Activated CD8-positive, alpha-beta memory T cell treated with anti-CD3 and anti-CD28 coated beads, Interleukin-2, amount 50 U/mL, for 24 hours (primary cell): ENCODE measurements at regions not wholly inside any gene's neighbourhood (a gene's known extent, or its start where the extent isn't known, plus 50 kb on each side); places are given as distances from the start of the nearest gene placed in this dataset.
"Not testable (repeated sequence)": the region's sequence is repeated elsewhere in the genome, so short reads cannot be mapped to it uniquely, and the experiment has no call there.

Source experiments
- DNase-seq: peaks from one replicate; pipeline ENCODE4 v3.0.0-alpha.2; 2020; ENCODE audit errors: extremely low read depth

DNA sequence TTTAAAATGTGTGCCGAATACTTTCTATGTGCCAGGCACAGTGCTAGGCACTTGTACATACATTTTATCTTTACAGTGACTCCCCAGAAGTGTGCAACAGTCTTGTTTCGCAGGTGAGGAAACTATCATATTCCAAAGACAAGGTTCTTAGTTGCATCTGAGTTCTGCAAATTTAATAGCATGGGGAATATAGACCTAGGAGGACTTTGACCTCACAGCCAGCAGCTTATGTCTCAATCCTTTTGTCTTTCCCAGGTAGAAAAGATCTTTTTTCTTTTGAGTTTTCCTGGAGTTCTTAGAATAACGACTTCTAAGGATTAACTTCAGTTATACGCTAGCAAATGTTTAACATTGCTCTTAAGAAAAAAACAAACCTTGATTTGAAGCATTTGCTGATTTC lies 482.8 kb upstream of the ZMIZ1 start:
- DNase-seq = no peak

DNA sequence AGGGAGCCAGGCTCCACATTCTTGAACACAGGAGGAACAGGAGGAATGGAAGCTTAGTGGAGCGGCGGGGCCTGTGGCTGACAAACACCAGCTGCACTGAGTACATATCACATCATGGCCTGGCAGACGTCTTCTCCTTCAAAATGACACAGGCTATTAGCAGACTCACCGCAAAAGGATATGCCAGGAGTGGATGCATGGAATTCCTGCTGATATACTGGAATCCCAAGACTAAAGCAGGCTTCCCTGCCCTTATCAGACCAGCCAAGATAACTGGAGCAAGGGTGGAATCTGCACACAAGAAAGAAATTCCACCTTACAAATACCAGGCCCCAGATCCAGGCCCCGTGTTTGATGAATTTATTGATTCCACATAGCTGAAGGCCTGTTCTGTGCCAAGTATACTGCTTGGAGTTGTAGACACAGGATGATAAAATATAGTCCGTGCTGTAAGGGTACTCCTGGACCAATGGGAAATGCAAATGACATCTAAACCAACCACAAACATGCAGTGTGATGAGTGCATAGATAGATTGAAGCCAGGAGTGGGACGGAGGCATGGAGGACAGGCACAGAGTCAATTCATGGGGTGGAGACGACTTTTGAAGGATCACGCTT lies 480.5 kb upstream of the ZMIZ1 start:
- DNase-seq = no peak

DNA sequence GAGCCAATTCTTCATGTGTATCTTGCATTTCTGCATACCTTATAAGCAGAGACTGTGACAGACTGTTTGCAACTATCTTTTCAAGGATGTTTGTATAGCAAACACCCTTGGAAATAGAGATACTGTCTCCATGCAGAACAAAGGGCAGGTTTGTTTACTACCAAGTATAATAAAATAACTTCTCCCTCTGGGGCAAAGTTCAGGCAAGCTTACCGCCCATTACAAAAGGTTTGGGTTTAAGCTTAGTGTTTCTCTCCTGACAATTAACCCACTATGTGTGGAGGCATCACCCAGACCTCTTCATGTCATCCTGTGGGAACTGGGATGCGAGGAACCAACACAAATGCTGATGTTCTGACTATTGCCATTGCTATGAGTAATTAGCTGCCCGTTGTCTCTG lies 479.1 kb upstream of the ZMIZ1 start:
- DNase-seq = no peak

DNA sequence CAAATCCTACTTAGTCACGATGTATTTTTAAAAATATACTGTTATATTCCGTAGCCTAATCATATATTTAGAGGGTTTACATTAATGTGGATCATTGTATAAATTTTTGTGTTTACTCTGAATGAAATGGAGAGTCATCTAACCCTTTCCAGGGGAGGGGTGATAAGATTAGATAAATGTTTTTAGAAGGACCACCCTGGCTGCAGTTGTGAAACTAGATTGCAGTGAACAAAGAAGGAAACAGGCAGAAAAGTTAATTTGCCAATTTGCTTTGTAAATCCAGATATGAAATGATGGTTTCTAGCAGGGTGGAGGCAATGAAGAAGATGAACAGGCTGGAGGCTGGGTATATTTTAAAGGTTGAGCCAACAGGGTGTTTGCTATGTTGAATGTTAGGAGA lies 477.7 kb upstream of the ZMIZ1 start:
- DNase-seq = no peak

DNA sequence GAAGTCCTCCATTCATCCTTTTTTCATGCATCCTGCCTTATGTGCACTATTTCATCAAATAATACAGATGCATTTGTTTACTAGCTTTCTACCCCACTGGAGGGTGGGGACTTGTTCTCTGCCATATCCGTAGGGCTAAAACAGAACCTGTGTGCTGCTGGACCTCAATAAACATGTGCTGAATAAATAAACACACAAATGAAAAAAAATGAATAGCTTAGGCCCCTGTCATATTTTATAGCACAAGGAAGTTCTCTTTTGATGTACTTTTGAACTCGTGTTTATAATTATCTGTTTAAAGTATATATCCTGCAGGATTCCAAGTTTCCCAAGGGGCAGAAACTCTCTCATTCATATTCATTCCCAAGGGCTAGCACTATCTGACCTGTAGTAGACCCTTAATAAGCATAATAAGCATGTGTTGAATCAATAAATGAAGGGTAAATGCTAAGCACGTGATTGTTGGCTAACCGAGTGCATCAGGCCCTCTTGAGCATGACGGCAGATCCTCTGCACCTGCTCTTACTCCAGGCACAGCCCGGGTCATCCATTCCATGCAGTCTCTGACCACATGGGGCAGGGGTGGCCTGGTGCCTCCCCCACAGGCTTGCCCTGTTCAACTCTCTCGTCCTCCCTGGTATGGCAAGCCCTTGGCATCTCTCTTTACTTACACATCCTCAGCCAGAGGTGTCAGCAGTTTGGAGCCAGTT lies 474.1 kb upstream of the ZMIZ1 start:
- no peak for DNase-seq

DNA sequence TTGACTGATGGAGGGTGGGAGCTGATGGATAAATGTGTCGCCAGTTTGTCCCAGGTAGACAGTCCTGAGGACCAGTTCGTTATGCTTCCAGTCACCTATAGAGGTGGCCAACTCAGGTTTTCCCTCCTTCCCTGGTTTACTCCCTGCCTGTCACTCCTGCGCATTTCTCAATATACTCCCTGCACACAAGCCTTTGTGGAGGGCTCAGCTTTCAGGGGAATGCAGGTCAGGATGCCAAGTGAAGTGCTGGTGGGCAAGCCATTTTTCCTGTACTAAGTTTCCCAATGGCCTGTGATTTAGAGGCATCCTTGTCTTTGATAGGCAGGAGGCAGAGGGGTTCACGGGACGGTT lies 473.5 kb upstream of the ZMIZ1 start:
- no peak for DNase-seq

DNA sequence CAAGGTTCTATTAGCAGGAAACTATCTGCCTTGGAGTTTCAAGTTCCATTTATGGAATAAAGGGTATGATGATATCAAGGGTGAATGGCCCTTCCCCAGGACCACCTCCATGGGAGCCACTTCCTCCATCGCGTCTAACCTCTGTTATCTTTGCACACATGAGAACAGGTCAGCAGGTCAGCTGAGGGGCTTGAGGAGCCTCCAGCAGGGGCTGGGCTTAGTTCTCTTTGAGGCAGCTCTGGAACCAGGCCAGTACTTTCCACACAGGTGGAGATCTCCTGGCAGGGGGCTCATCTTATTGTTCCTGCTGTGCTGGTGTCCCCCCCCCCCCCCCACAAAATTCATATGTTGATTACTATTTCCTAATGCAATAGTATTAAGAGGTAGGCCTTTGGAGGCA lies 472.2 kb upstream of the ZMIZ1 start:
- no peak for DNase-seq

DNA sequence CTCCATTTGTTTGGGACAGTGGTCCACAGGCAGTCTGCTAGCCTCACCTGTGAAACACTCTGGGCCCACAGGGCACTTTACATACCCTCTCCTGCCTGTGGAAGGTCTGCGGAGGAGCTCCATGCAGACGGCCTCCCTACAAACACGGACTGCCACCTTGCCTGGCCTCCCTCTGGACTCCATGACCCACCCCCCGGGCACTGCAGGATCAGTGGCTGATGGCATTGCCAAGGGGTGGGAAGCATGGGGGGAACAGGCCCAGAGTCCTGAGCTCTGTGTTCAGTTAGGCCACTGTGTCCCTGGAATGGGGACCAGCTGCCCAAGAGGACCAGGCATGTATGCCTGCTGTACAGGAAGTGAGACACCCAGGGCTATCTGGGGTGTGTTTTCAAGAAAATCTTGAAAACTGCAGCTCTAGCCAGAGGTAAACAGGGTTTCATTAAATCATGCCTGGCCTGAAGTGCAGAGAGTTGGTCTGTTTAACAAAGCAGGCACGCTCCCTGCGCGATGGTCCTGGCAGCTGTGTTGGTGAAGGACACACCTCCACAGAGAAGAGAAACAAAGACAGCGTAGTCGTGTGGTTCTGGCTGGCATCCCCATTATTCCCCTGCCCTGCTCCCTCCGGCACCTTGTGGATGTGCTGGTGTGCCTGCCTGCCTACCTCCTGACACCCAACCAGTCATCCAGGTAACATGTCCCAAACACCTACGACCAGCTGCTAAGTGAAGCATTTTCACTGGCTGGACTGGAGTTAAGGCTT lies 470.8 kb upstream of the ZMIZ1 start:
- no peak for DNase-seq

DNA sequence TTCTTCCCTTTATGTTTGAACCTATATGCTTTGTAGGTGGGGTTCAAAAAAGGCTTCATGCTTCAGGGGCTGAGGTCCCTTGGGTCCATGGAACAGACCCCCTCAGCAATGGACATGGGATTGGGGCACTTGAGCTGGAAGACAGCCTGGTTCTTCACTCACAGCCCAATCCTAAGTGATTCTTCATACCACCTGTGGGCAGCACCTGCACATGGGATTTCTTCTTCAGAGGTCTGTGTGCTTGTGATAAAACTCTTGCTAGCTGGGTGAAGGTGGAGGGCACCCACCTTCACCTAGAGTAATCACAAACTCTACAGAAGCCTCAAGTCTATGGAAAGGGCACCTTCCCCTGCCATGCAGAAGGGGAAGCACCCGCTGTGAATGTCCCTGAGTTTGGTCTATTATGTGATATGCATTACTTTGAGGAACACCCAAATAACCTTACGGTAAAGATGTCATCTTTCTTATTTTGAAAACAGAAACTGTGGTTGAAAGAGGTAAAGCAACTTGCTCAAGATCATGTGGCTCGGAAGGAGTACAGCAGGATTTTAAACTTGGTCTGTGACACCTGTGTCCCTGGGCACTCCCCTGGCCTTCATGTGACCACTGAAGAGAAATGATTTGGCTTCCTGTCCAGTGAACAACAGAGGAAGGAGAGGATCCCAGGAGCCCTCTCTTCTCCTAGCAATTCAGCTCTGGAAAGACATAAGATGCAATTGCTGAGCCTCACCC lies 469.5 kb upstream of the ZMIZ1 start:
- DNase-seq = no peak

DNA sequence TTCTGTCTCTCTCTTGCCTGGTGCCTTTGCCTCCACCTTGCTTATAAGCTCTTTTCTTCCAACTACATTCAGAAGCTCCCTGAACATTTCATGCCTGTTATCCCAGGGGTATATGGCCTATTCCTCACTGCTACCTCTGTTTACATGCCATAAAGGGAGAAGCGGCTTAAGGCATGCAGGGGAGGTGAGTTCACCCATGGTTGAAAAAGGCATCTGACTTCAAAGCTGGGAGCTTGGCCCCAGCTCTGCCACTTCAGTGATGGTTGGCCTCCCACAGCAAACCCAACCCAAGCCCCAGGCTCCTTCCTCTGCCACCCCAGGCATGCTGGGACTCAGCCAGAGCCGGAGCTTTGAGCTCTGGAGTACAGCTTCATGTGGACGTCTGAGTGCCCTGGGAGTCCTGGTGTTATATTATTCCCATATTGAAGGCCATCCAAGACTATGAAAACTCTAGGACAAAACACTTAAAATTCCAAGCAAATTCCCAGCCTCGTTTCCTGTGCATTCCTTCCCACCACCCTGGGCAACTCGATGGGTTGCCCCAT lies 468.6 kb upstream of the ZMIZ1 start:
- DNase-seq = no peak

DNA sequence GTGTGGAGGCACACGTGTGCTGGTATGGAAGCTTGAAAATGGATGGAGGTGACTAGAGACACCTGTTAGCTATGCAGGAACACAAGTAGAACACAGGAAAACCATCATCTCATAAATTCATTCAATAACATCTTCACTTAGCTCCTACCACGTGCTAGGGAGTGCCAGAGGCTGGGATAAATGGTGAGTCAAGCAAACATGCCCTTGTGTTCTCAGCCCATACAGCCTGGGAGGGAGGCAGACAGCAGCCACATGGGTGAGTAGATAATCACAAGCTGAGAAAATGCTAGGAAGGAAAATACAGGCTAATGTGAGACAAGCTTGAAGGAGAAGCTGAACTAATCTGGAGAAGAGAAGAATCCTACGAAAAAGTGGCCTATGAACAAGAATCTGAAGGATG lies 468.0 kb upstream of the ZMIZ1 start:
- no peak for DNase-seq

DNA sequence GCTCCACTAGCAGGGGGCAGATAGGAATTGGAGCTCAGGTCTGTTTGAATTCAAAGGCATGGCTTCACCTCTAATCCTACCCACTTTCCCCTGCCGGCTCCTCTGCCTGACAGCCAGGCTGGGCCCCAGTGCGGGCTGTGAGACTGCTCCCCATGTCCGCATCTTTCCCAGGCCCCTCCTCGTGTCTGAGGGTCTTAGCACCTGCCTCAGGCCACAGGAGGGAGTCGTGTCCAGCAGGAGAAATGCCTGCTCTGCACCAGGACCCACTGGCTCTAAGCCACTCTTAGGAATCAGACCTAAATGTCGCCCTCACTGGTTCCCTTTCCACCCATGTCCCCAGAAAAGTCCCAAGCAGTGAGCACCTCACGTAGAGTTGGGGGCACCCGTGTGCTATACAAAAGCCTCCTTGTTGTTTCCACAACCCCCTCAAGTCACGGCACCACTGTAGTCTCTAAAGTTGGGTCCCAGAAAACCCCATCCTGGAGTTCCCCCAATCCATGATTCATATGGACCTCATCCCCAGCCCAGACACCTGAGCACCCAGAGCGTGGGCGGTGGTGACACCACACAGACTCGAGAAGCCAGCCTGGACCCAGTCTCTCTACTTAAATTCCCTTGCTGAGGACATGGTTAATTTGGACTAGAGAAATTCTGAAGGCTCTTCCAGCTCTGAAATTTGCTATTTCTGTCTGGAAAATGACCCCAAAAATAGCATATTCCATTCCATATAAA lies 466.4 kb upstream of the ZMIZ1 start:
- DNase-seq = no peak

DNA sequence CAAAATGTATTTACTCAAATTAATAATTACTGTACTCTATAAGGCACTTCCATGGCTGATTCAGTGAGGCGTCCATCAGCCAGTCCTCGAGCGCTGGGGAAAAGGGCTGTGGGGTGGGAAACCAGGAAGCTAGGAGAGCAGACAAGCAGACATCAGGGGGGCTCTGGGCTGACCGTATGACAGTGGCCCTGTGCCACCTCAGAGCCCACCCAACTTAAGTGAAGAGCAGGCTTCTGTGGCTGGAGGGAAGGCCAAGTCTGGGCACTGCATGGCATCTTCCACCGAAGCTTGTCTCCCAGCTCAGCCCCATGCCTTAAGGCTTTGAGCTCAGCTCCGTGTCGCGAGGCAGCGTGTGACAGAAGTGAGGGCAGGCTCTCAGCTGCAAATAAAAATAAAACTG lies 464.5 kb upstream of the ZMIZ1 start:
- no peak for DNase-seq

DNA sequence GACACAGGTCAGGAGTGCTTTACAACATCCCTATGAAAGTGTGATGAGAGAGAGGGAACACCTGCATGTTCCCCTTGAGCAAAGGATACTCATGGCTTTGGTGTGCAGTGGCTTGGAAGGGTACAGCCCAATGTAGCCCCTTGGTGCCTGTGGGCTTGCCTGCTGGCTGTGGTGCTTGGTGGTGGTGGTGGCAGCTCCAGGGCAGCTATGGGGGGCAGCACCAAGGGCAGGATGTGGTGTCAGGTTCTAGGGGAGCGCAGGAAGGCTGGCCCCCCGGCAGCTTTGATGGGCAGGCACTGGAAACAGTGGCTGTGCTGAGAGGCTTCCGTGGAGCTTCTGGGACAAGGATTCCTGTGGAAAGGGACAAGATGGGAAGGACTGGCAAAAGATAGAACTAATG lies 464.0 kb upstream of the ZMIZ1 start:
- DNase-seq = no peak

DNA sequence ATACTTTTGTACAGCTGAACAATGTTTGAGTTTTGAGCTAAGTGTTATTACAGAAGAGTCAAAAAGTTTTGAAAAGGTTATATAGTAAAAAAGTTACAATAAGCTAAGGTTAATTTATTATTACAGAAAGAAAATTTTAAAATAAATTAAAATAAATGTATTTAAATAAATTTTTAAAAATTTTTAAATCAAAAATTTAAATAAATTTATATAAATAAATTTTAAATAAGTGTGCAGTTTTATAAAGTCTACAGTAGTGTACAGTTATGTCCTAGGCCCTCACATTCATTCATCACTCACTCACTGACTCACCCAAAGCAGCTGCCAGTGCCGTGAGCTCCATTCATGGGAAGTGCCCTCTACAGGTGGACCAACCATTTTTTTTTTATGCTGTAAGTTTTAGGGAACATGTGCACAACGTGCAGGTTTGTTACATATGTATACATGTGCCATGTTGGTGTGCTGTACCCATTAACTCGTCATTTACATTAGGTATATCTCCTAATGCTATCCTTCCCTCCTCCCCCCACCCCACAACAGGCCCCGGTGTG lies 462.9 kb upstream of the ZMIZ1 start:
- no peak for DNase-seq

DNA sequence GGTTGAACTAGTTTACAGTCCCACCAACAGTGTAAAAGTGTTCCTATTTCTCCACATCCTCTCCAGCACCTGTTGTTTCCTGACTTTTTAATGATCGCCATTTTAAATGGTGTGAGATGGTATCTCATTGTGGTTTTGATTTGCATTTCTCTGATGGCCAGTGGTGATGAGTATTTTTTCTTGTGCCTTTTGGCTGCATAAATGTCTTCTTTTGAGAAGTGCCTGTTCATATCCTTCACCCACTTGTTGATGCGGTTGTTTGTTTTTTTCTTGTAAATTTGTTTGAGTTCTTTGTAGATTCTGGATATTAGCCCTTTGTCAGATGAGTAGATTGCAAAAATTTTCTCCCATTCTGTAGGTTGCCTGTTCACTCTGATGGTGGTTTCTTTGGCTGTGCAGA lies 462.0 kb upstream of the ZMIZ1 start:
- not testable (repeated sequence) for DNase-seq

DNA sequence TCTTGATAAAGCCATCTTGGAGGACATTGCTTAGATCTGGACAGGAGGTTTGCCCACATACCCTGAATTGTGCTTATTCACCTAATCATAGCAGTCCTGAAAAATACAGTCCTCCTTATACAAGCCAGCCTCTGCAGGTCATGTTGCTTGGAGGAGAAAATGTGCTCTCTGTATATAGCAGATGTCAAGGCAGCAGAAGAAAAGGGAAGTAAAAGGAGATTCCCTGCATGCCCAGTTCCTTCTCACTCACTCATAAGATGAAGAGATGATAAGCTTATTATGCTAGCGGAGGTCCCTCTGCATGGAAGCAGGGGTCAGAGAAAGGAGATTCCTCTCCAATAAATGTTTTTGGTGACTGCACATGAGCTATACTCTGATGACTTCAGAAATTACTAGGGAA lies 458.8 kb upstream of the ZMIZ1 start:
- no peak for DNase-seq

DNA sequence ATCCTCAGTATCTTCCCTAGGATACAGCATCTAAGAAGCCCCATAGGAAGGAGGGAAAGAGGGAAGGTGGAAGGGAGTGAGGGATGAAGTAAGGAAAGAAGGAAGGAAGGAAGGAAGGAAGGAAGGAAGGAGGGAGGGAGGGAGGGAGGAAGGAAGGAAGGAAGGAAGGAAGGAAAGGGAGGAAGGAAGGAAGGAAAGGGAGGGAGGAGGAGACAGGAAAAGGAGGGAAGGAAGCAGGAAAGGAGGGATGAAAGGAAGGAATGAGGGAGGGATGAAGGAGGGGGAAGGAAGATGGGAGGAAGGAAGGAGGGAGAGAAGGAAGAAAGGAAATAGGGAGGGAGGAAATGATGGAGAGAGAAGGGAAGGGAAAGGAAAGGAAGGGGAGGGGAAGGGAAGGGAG lies 455.6 kb upstream of the ZMIZ1 start:
- DNase-seq = no peak

DNA sequence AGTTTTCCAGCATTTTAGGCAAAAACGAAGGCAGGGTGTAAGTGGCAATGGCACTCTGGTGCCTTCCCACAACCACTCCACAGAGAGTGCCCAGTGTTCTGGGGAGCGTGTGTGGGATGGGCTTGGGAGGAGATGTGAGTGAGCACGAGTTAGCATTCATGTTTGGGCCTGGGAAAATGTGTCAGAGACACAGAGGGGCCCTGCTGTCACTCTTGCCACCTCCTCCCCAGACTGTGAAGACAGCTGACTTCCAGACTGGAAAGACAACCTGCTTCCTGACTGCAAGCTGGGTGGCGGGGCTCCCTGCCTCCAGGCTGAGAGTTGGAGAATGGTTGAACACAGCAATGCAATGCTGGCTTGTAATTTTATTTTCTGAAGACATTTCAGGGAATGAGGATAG lies 454.5 kb upstream of the ZMIZ1 start:
- no peak for DNase-seq

DNA sequence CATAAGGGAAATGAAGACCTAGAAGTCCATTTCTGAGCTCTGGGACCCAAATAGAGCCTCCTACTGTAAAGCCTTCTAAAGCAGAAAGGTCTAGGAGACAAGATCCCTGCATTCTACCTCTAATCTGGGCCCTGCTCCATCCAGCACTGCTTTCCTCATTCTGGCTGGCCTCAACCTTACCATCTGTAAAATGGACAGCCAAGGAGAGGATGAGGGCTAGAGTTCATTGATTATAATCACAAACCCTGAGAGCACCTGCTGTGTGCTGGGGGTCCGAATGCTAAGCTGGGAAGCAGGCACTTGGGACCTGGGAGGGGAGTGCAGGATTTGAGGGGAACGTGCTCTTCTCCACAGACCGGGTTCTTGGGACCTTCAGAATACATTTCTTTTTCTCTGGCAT lies 454.0 kb upstream of the ZMIZ1 start:
- no peak for DNase-seq

DNA sequence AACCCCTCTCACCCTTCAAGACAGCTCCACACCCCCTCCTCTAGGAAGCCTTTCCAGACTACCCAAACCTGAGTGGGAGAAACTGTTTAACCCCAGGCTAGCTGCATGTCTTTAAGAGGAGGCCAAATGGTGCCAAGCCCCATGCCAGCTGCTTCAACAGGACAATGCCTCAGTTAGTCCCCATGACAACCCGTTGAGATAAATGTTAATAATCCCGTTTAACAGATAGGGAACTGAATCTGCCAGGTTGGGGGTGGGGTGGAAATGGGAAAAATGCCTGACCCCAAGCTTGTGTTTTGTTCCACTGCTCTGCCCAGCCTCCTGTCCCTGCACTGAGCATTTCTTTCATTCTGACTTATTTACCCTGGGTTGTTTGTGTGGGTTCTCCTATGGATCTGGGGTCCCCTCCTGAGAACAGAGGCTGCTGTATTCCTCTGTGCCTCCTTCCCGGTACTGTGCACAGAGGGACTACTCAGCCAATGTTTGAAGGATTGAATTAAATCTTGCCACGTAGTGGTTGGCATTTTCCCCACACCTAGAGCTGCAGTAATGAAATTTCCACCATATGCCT lies 452.6 kb upstream of the ZMIZ1 start:
- DNase-seq = no peak
